ENCODE measurements at regions not wholly inside any gene's neighbourhood (a gene's known extent, or its start where the extent isn't known, plus 50 kb on each side); places are given as distances from the start of the nearest gene placed in this dataset.
"Not testable (repeated sequence)": the region's sequence is repeated elsewhere in the genome, so short reads cannot be mapped to it uniquely, and the experiment has no call there.

GRCh38 chr20:40278673-40279072 is 410.4 kb downstream of the MAFB start:
- DNase-seq (ENCODE audit: low spot score), result no peak

GRCh38 chr20:40276301-40276700 is 412.7 kb downstream of the MAFB start:
- no peak for DNase-seq (ENCODE audit: low spot score)

- DNase-seq (ENCODE audit: low spot score), result no peak
Measured at GRCh38 chr20:40275738-40276137, 413.3 kb downstream of the MAFB start.

- no peak for DNase-seq (ENCODE audit: low spot score)
Measured at GRCh38 chr20:40274912-40275533, 414.0 kb downstream of the MAFB start.

- not testable (repeated sequence) for DNase-seq (ENCODE audit: low spot score)
Measured at GRCh38 chr20:40269274-40269673, 419.8 kb downstream of the MAFB start.

- DNase-seq (ENCODE audit: low spot score), result no peak
Measured at GRCh38 chr20:40268321-40269075, 420.5 kb downstream of the MAFB start.

GRCh38 chr20:40265825-40266533 is 423.1 kb downstream of the MAFB start:
- no peak for DNase-seq (ENCODE audit: low spot score)

- no peak for DNase-seq (ENCODE audit: low spot score)
Measured at GRCh38 chr20:40262219-40262618, 426.8 kb downstream of the MAFB start.

- no peak for DNase-seq (ENCODE audit: low spot score)
Measured at GRCh38 chr20:40258931-40259330, 430.1 kb downstream of the MAFB start.

GRCh38 chr20:40257763-40258162 is 431.3 kb downstream of the MAFB start:
- no peak for DNase-seq (ENCODE audit: low spot score)

- DNase-seq (ENCODE audit: low spot score), result no peak
Measured at GRCh38 chr20:40255365-40255764, 433.7 kb downstream of the MAFB start.

- DNase-seq (ENCODE audit: low spot score), result no peak
Measured at GRCh38 chr20:40254023-40254772, 434.8 kb downstream of the MAFB start.

GRCh38 chr20:40251284-40251932 is 437.6 kb downstream of the MAFB start:
- DNase-seq (ENCODE audit: low spot score), result no peak

GRCh38 chr20:40249805-40250204 is 439.2 kb downstream of the MAFB start:
- DNase-seq (ENCODE audit: low spot score), result no peak

- DNase-seq (ENCODE audit: low spot score), result no peak
Measured at GRCh38 chr20:40245829-40246228, 443.2 kb downstream of the MAFB start.

GRCh38 chr20:40244286-40244685 is 444.8 kb downstream of the MAFB start:
- no peak for DNase-seq (ENCODE audit: low spot score)

GRCh38 chr20:40241596-40242343 is 447.3 kb downstream of the MAFB start:
- no peak for DNase-seq (ENCODE audit: low spot score)

GRCh38 chr20:40238511-40238910 is 450.5 kb downstream of the MAFB start:
- DNase-seq (ENCODE audit: low spot score), result no peak

GRCh38 chr20:40234593-40234992 is 454.4 kb downstream of the MAFB start:
- DNase-seq (ENCODE audit: low spot score), result no peak

GRCh38 chr20:40233406-40233805 is 455.6 kb downstream of the MAFB start:
- no peak for DNase-seq (ENCODE audit: low spot score)

GRCh38 chr20:40232756-40233155 is 456.3 kb downstream of the MAFB start:
- no peak for DNase-seq (ENCODE audit: low spot score)

All from putamen (tissue), 1 donor.